MG63 (cell line): ENCODE measurements at regions not wholly inside any gene's neighbourhood (a gene's known extent, or its start where the extent isn't known, plus 50 kb on each side); places are given as distances from the start of the nearest gene placed in this dataset.

ENCODE experiments used
- DNase-seq: peaks from one replicate; pipeline ENCODE4 v3.0.0-alpha.2; 2020
- H3K27me3 ChIP-seq: fragments of 250-450 bp; sonication (Bioruptor Pico); 2 replicates; pipeline ENCODE4 v1.5.1; 2020; ENCODE audit warnings: mild to moderate bottlenecking, moderate library complexity
- H3K36me3 ChIP-seq: fragments of 250-450 bp; sonication (Bioruptor Pico); 2 replicates; pipeline ENCODE4 v1.5.1; 2020; ENCODE audit warnings: mild to moderate bottlenecking, moderate library complexity
- H3K4me3 ChIP-seq: fragments of 250-450 bp; sonication (Bioruptor Pico); 2 replicates; pipeline ENCODE4 v1.5.1; 2020; ENCODE audit warnings: mild to moderate bottlenecking, moderate library complexity
- H3K9me3 ChIP-seq: fragments of 250-450 bp; sonication (Bioruptor Pico); 2 replicates; pipeline ENCODE4 v1.5.1; 2020; ENCODE audit warnings: mild to moderate bottlenecking, moderate library complexity

GRCh38 chr14:43247877-43248276, 1259.2 kb downstream of the FSCB start:
- H3K27me3 ChIP-seq: no peaks in the 10 kb centered on the region
- H3K36me3 ChIP-seq: no peaks in the 10 kb centered on the region
- H3K9me3 ChIP-seq: no peaks in the 10 kb centered on the region
- no peak for DNase-seq
- no peak overlapping the region for H3K4me3 ChIP-seq

- Histone ChIP-seq H3K4me3 (no peak overlapping the region), H3K9me3 (no peaks in the 10 kb centered on the region), H3K27me3 (no peaks in the 10 kb centered on the region), H3K36me3 (no peaks in the 10 kb centered on the region)
- no peak for DNase-seq
Measured at GRCh38 chr14:43244142-43244625, 1262.9 kb downstream of the FSCB start.

GRCh38 chr14:43243168-43243567, 1263.9 kb downstream of the FSCB start:
- no peaks in the 10 kb centered on the region for H3K9me3 ChIP-seq
- no peaks in the 10 kb centered on the region for H3K36me3 ChIP-seq
- H3K27me3 ChIP-seq: no peaks in the 10 kb centered on the region
- no peak overlapping the region for H3K4me3 ChIP-seq
- DNase-seq: no peak

GRCh38 chr14:43232261-43232660, 1274.8 kb downstream of the FSCB start:
- H3K27me3 ChIP-seq: no peaks in the 10 kb centered on the region
- no peak for DNase-seq

GRCh38 chr14:43215524-43215923, 1291.6 kb downstream of the FSCB start:
- no peaks in the 10 kb centered on the region for H3K36me3 ChIP-seq
- no peak overlapping the region for H3K4me3 ChIP-seq
- no peak for DNase-seq

More at GRCh38 chr14:43232261-43232660, 1274.8 kb downstream of the FSCB start:
- Histone ChIP-seq H3K36me3 (no peaks in the 10 kb centered on the region), H3K9me3 (no peaks in the 10 kb centered on the region), H3K4me3 (no peak overlapping the region)

GRCh38 chr14:43207189-43207588, 1299.9 kb downstream of the FSCB start:
- Histone ChIP-seq H3K36me3 (no peaks in the 10 kb centered on the region), H3K9me3 (no peaks in the 10 kb centered on the region), H3K4me3 (no peak overlapping the region), H3K27me3 (no peaks in the 10 kb centered on the region)
- DNase-seq: no peak

More at GRCh38 chr14:43215524-43215923, 1291.6 kb downstream of the FSCB start:
- H3K27me3 ChIP-seq: no peaks in the 10 kb centered on the region
- no peaks in the 10 kb centered on the region for H3K9me3 ChIP-seq

- Histone ChIP-seq H3K4me3 (no peak overlapping the region), H3K9me3 (no peaks in the 10 kb centered on the region), H3K36me3 (no peaks in the 10 kb centered on the region), H3K27me3 (no peaks in the 10 kb centered on the region)
- no peak for DNase-seq
Measured at GRCh38 chr14:43204816-43205215, 1302.3 kb downstream of the FSCB start.

- no peak for DNase-seq
- no peaks in the 10 kb centered on the region for H3K27me3 ChIP-seq
- H3K9me3 ChIP-seq: no peaks in the 10 kb centered on the region
- H3K4me3 ChIP-seq: no peak overlapping the region
- no peaks in the 10 kb centered on the region for H3K36me3 ChIP-seq
Measured at GRCh38 chr14:43200519-43200918, 1306.6 kb downstream of the FSCB start.

GRCh38 chr14:43198465-43198864, 1308.6 kb downstream of the FSCB start:
- Histone ChIP-seq H3K4me3 (no peak overlapping the region), H3K36me3 (no peaks in the 10 kb centered on the region), H3K27me3 (no peaks in the 10 kb centered on the region), H3K9me3 (no peaks in the 10 kb centered on the region)
- no peak for DNase-seq

GRCh38 chr14:43184540-43184939, 1322.5 kb downstream of the FSCB start:
- Histone ChIP-seq H3K4me3 (no peak overlapping the region), H3K36me3 (no peaks in the 10 kb centered on the region), H3K27me3 (no peaks in the 10 kb centered on the region), H3K9me3 (no peaks in the 10 kb centered on the region)
- DNase-seq: no peak

- H3K4me3 ChIP-seq: no peak overlapping the region
- H3K36me3 ChIP-seq: no peaks in the 10 kb centered on the region
- no peaks in the 10 kb centered on the region for H3K9me3 ChIP-seq
- DNase-seq: no peak
- H3K27me3 ChIP-seq: no peaks in the 10 kb centered on the region
Measured at GRCh38 chr14:43183916-43184315, 1323.2 kb downstream of the FSCB start.

- Histone ChIP-seq H3K9me3 (no peaks in the 10 kb centered on the region), H3K36me3 (no peaks in the 10 kb centered on the region), H3K4me3 (no peak overlapping the region), H3K27me3 (no peaks in the 10 kb centered on the region)
- DNase-seq: no peak
Measured at GRCh38 chr14:43175896-43176295, 1331.2 kb downstream of the FSCB start.

GRCh38 chr14:43172899-43173548, 1334.1 kb downstream of the FSCB start:
- Histone ChIP-seq H3K27me3 (no peaks in the 10 kb centered on the region), H3K4me3 (no peak overlapping the region), H3K36me3 (no peaks in the 10 kb centered on the region), H3K9me3 (no peaks in the 10 kb centered on the region)
- DNase-seq: no peak

GRCh38 chr14:43169722-43170121, 1337.4 kb downstream of the FSCB start:
- Histone ChIP-seq H3K4me3 (no peak overlapping the region), H3K9me3 (no peaks in the 10 kb centered on the region), H3K27me3 (no peaks in the 10 kb centered on the region), H3K36me3 (no peaks in the 10 kb centered on the region)
- no peak for DNase-seq

- H3K36me3 ChIP-seq: no peaks in the 10 kb centered on the region
- no peak overlapping the region for H3K4me3 ChIP-seq
- no peaks in the 10 kb centered on the region for H3K27me3 ChIP-seq
- H3K9me3 ChIP-seq: no peaks in the 10 kb centered on the region
- no peak for DNase-seq
Measured at GRCh38 chr14:43168371-43168925, 1338.6 kb downstream of the FSCB start.

GRCh38 chr14:43166163-43166562, 1340.9 kb downstream of the FSCB start:
- H3K9me3 ChIP-seq: no peaks in the 10 kb centered on the region
- no peak for DNase-seq
- H3K4me3 ChIP-seq: no peak overlapping the region
- H3K36me3 ChIP-seq: no peaks in the 10 kb centered on the region
- H3K27me3 ChIP-seq: no peaks in the 10 kb centered on the region

GRCh38 chr14:43165651-43166050, 1341.4 kb downstream of the FSCB start:
- Histone ChIP-seq H3K36me3 (no peaks in the 10 kb centered on the region), H3K27me3 (no peaks in the 10 kb centered on the region), H3K9me3 (no peaks in the 10 kb centered on the region), H3K4me3 (no peak overlapping the region)
- no peak for DNase-seq

- Histone ChIP-seq H3K36me3 (no peaks in the 10 kb centered on the region), H3K9me3 (no peaks in the 10 kb centered on the region), H3K4me3 (no peak overlapping the region), H3K27me3 (no peaks in the 10 kb centered on the region)
- no peak for DNase-seq
Measured at GRCh38 chr14:43161477-43161876, 1345.6 kb downstream of the FSCB start.
